Hematopoietic multipotent progenitor cell treated with erythropoietin and hydrocortisone succinate and interleukin-3 and kit ligand, for 15 days (in vitro differentiated cells): ENCODE measurements at regions not wholly inside any gene's neighbourhood (a gene's known extent, or its start where the extent isn't known, plus 50 kb on each side); places are given as distances from the start of the nearest gene placed in this dataset.

ENCODE experiments used
- DNase-seq: peaks from one replicate; pipeline ENCODE4 v3.0.0-alpha.2; 2015; ENCODE audit warnings: low spot score

- no peak for DNase-seq
These were observed 267.7 kb downstream of the GALC start for GRCh38 chr14:87725318-87725717.

DNA sequence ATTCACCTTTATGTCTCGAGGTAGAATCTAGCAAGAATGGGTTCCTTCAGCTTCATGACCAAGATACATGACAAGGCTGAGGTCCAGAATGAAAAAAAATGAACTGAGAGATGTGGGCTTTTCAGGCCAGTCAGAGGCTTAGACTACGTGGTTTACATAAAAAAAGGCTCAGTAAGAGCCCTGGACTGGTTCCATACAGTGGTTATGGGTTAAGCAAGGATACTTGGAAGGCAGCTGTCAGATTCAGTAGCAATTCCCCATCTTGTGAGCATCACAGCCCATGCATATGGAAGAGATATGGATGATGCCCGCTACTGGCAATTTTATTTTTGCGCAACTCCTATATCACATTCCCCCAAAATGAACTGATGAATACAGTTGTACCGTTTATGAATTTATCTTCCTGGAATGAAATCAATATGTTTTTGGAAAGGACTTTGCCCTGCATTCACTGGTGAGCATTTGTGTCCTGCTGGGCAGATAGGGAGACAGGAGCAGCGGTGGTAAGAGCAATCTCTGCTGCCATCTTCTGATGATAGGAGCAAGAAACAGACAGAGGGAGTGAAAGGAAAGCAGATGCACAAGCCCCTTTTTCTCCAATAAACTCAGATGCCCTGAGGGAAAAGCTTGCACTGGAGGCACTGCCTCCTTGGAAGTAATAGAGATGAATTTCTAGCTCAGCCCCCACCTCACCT, 280.4 kb downstream of the GALC start:
- DNase-seq: no peak

- no peak for DNase-seq
These were observed 287.5 kb downstream of the GALC start for GRCh38 chr14:87705439-87705896.

DNA sequence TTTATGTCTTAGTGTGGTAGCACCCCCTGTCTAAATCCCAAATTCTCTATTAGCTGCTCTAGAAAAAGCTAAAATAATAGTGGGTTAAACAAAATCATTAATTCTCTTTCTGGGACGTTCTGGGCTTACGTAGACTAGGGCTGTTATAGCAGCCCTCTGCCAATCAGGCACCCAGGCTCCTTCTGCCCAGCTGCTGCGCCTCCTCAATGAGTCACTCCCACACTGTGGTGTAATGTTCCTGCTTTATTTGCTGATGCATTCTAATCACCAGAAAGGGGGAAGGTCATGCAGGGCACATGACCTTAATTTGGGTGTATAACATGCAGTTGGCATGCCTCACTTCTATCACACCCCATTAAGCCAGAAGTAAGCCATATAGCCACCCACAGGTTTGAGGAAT, 294.5 kb downstream of the GALC start:
- no peak for DNase-seq

DNA sequence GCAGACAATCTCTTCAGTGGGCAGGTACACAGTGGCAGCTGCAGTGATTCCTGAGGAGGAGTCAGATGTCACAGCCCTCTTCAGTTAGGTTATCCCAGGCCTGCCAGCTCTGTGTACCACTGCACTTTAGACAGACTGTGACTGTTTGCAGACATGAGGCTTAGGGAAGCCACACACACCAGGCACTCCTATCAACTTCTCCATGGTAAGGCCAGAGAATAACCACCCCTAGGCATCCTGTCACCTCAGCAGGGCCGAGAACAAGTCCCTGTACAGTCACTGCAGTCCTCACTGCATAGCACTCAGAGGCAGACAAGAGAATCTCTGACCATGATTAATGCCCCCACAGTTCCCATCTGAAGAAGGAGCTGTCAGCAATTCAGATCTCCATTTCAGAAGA, 296.5 kb downstream of the GALC start:
- no peak for DNase-seq

GRCh38 chr14:87691042-87691881, 301.7 kb downstream of the GALC start:
- no peak for DNase-seq

GRCh38 chr14:87690076-87690613, 302.8 kb downstream of the GALC start:
- DNase-seq: no peak

DNA sequence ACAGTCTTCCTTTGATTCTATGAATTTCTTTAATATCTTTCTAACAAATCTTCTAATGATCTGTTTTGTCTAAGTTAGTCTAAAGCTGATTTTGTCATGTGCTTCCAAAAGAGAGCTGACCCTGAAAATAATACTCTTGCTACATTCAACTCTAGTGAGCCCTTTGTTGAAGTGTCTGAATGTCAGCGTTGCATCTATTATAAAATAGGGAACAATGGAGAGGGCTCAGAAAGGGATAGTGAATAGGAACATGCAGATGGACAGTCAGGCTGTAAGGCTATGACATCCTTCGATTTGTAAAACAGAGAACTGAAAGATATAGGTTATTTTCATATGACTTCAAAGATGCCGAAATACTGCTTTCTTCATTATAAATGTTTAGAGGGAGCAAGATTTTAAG, 304.5 kb downstream of the GALC start:
- no peak for DNase-seq

GRCh38 chr14:87687420-87687819, 305.6 kb downstream of the GALC start:
- no peak for DNase-seq

GRCh38 chr14:87686746-87687145, 306.2 kb downstream of the GALC start:
- no peak for DNase-seq

DNA sequence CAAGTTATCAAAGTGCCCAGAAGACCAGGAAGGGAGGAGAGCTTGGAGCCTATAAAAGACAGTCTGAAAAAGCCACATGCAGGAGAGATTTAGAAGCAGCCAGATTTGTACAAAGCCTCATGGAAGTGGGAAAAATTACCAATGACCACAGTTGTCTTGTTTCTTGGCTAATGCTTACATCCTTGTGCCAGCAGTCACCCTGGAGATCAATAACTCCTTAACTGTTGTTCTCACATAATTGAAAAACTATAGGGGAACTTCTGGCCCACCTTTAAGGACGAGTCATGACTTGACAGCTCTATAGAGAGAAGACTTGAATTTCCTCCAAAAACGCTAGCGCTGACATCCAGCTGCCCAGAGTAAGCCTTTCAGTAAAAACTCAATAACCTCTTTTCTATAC, 313.1 kb downstream of the GALC start:
- no peak for DNase-seq

GRCh38 chr14:87678624-87679023, 314.4 kb downstream of the GALC start:
- DNase-seq: no peak

- DNase-seq: no peak
These were observed 316.1 kb downstream of the GALC start for GRCh38 chr14:87676814-87677437.

DNA sequence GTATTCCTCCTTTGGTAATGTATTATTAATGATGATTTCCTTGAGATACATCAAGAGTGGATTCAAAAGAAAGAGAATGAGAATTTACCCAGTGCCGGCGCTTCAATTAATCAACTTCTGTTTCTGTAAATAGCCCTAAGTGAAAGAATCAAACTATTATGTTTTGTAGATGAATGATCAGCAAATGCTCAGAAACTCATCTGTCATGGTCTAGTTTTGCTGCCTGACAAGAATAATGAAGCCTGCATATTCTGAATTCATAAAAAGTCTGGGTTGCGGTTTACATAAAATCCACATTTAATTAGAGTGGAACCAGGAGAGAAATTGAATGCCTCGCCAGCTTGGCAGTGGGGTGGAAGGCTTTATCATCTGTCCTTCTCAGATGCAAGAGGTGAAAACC, 325.3 kb downstream of the GALC start:
- no peak for DNase-seq

GRCh38 chr14:87656315-87656714, 336.7 kb downstream of the GALC start:
- DNase-seq: no peak

GRCh38 chr14:87652278-87652677, 340.7 kb downstream of the GALC start:
- DNase-seq: no peak

DNA sequence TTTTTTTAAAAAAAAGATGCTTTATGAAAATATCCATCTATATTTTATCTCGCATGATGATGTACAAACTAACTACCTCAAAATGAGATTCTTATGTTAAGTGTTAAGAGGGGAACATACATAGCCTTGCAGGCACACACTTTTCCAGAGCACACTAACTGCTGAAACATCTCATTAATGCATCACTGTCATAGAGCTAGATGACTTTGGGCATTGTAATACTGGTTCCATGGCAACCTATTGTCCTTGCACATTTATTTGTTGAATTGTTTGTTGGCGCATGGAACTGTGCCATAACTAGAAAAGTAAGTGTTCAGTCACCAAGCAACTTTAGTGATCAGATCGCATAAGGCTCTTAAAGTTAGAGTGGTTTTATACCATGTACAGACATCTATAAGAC, 348.3 kb downstream of the GALC start:
- DNase-seq: no peak

GRCh38 chr14:87643005-87643404, 350.0 kb downstream of the GALC start:
- DNase-seq: no peak

- no peak for DNase-seq
These were observed 352.4 kb downstream of the GALC start for GRCh38 chr14:87640553-87640952.

DNA sequence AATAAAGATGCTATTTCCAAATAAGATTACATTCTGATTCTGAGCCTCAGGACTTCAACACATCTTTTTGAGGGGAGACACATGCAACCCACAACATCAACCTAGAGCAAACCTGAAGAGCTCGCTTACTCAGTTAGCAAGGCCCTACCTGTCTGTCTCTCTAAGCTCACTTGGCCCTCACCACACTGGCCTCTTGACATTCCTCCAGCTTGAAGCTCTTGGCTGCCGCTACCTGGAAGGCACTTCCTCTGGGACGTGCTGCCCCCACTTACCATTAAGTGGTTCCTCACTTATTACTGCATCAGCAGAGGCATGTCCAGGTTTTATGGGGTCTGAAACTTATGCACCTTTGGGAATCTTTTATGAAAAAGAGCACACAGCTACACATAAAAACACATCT, 354.8 kb downstream of the GALC start:
- no peak for DNase-seq

DNA sequence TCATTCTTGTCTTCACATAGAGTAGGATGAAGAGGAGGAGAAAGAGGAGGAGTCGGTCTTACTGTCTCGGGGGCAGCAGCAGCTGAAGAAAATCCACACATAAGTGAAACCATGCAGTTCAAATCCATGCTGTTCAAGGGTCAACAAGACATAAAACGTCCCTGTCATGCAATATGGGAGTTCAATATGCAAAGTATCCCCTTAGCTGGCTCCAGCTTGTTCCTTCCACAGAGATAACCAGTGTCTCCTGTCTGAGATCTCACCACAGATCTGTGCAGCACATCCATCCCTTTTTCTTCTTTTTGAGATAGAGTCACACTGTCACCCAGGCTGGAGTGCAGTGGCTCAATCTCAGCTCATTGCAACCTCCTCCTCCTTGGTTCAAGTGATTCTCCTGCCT, 357.5 kb downstream of the GALC start:
- no peak for DNase-seq

GRCh38 chr14:87632796-87633195, 360.2 kb downstream of the GALC start:
- no peak for DNase-seq

DNA sequence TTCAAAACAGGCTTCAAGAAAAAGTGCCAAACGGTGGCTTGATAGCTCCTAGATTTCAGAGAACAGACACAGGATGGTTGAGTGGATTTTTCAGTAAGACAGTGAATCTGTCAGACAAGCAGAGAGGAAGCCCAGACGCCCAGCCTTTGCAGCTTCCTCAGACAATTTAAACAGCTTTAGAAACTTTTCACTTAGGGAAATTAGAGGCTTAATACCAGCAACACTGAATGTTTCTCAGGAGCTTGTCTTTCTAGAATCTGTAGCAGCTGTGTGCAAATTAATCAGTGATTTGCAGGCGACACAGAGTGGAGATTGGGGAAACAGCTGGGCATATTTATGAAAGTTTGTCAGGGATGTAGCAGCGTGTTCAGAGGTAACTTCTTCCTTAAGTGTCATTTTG, 362.1 kb downstream of the GALC start:
- no peak for DNase-seq
